Endodermal cell (in vitro differentiated cells): ENCODE measurements at regions not wholly inside any gene's neighbourhood (a gene's known extent, or its start where the extent isn't known, plus 50 kb on each side); places are given as distances from the start of the nearest gene placed in this dataset.

Source experiments
- DNase-seq: peaks from one replicate; pipeline ENCODE4 v3.0.0-alpha.2; 2017
- H3K27ac ChIP-seq: 2 replicates; pipeline ENCODE4 v1.5.1; 2013; ENCODE audit warnings: mild to moderate bottlenecking, low read depth, low read length, moderate library complexity
- H3K27me3 ChIP-seq: 2 replicates; pipeline ENCODE4 v1.6.1; 2013; ENCODE audit warnings: mild to moderate bottlenecking, low read length, moderate library complexity; ENCODE audit not compliant: insufficient read depth, control insufficient read depth, poor library complexity, severe bottlenecking
- H3K36me3 ChIP-seq: 2 replicates; pipeline ENCODE4 v1.7.0; 2013; ENCODE audit warnings: mild to moderate bottlenecking, low read length, moderate library complexity; ENCODE audit not compliant: control insufficient read depth, insufficient read depth
- H3K4me1 ChIP-seq: one replicate; pipeline ENCODE4 v1.7.0; 2013; ENCODE audit warnings: low read length; ENCODE audit not compliant: control insufficient read depth, insufficient read depth
- H3K4me3 ChIP-seq: 2 replicates; pipeline ENCODE4 v1.5.1; 2013; ENCODE audit warnings: mild to moderate bottlenecking, low read length, moderate library complexity
- H3K9ac ChIP-seq: 2 replicates; pipeline ENCODE4 v1.6.1; 2013; ENCODE audit warnings: mild to moderate bottlenecking, low read length, moderate library complexity; ENCODE audit not compliant: poor library complexity, severe bottlenecking; ENCODE audit errors: extremely low read depth
- H3K9me3 ChIP-seq: 2 replicates; pipeline ENCODE4 v1.6.1; 2013; ENCODE audit warnings: mild to moderate bottlenecking, low read length, moderate library complexity; ENCODE audit not compliant: control insufficient read depth
- H3K27ac Mint-ChIP-seq: 2 replicates; pipeline ENCODE4 v1.8.0; 2020; ENCODE audit warnings: mixed read lengths
- H3K27me3 Mint-ChIP-seq: 2 replicates; pipeline ENCODE4 v1.8.0; 2021; ENCODE audit warnings: mild to moderate bottlenecking, mixed read lengths; ENCODE audit not compliant: insufficient read depth
- H3K36me3 Mint-ChIP-seq: 2 replicates; pipeline ENCODE4 v1.8.0; 2020; ENCODE audit warnings: low read depth, mixed read lengths
- H3K4me1 Mint-ChIP-seq: 2 replicates; pipeline ENCODE4 v1.8.0; 2020; ENCODE audit warnings: mixed read lengths
- H3K4me3 Mint-ChIP-seq: 2 replicates; pipeline ENCODE4 v1.8.0; 2020; ENCODE audit warnings: mild to moderate bottlenecking, moderate library complexity, mixed read lengths
- H3K9me3 Mint-ChIP-seq: 2 replicates; pipeline ENCODE4 v1.8.0; 2020; ENCODE audit warnings: mild to moderate bottlenecking, mixed read lengths
- CTCF ChIP-seq: fragments of 200-600 bp; sonication (generic); conservative IDR thresholded peaks from 2 replicates; pipeline ENCODE4 v1.5.0; 2021; ENCODE audit warnings: antibody characterized with exemption, mild to moderate bottlenecking
- WGBS, 2 experiments: methylation state at CpG; one replicate each; pipeline versions ENCODE4 v1.1.5 to v1.1.7; 2013; ENCODE audit warnings: missing lambda C conversion rate in 2 of 2, mixed read lengths in 1 of 2; ENCODE audit not compliant: insufficient coverage in 1 of 2, insufficient read length in 1 of 2; 5-methylcytosine and 5-hydroxymethylcytosine counted together

GRCh38 chr2:145652571-145653545 lies 1132.9 kb upstream of the ZEB2 start:
- H3K27ac ChIP-seq = no peak overlapping the region
- H3K9me3 ChIP-seq = no peaks in the 10 kb centered on the region
- Mint-ChIP-seq H3K36me3 (no peaks in the 10 kb centered on the region), H3K27ac (no peak overlapping the region), H3K9me3 (no peaks in the 10 kb centered on the region), H3K4me1 (no peaks in the 10 kb centered on the region), H3K27me3 (no peaks in the 10 kb centered on the region), H3K4me3 (no peak overlapping the region)
- no peak overlapping the region for H3K9ac ChIP-seq
- H3K36me3 ChIP-seq = no peaks in the 10 kb centered on the region
- no peak overlapping the region for H3K4me3 ChIP-seq
- no peak for TF ChIP-seq CTCF
- no peak for DNase-seq
- no peaks in the 10 kb centered on the region for H3K27me3 ChIP-seq
- H3K4me1 ChIP-seq = no peaks in the 10 kb centered on the region
- 94 to 95% methylated on average over 4 to 7 of the region's 7 CpGs for WGBS, 2 experiments

- no peaks in the 10 kb centered on the region for H3K27me3 ChIP-seq
- H3K27ac ChIP-seq = no peak overlapping the region
- H3K4me1 ChIP-seq = no peaks in the 10 kb centered on the region
- WGBS, 2 experiments = 100% methylated on average over 1 of the region's 2 CpGs; no CpG with 5 or more reads in 1 of the 2 experiments
- H3K4me3 ChIP-seq = no peak overlapping the region
- H3K9me3 ChIP-seq = no peaks in the 10 kb centered on the region
- no peaks in the 10 kb centered on the region for H3K36me3 ChIP-seq
- no peaks in the 10 kb centered on the region for H3K4me1 Mint-ChIP-seq
- no peak overlapping the region for H3K4me3 Mint-ChIP-seq
- H3K36me3 Mint-ChIP-seq = no peaks in the 10 kb centered on the region
- H3K9me3 Mint-ChIP-seq = no peaks in the 10 kb centered on the region
- H3K9ac ChIP-seq = no peak overlapping the region
- H3K27ac Mint-ChIP-seq = no peak overlapping the region
- DNase-seq = no peak
- H3K27me3 Mint-ChIP-seq = no peaks in the 10 kb centered on the region
- TF ChIP-seq CTCF = no peak
These were observed 1132.1 kb upstream of the ZEB2 start for GRCh38 chr2:145652036-145652435.

- Histone ChIP-seq H3K27me3 (no peaks in the 10 kb centered on the region), H3K4me3 (no peak overlapping the region), H3K9ac (no peak overlapping the region), H3K4me1 (no peaks in the 10 kb centered on the region), H3K36me3 (no peaks in the 10 kb centered on the region), H3K27ac (no peak overlapping the region), H3K9me3 (no peaks in the 10 kb centered on the region)
- H3K27ac Mint-ChIP-seq = no peak overlapping the region
- no peak for TF ChIP-seq CTCF
- no peak overlapping the region for H3K4me3 Mint-ChIP-seq
- H3K27me3 Mint-ChIP-seq = no peaks in the 10 kb centered on the region
- H3K4me1 Mint-ChIP-seq = no peaks in the 10 kb centered on the region
- H3K9me3 Mint-ChIP-seq = no peaks in the 10 kb centered on the region
- H3K36me3 Mint-ChIP-seq = no peaks in the 10 kb centered on the region
- no peak for DNase-seq
These were observed 1130.3 kb upstream of the ZEB2 start for GRCh38 chr2:145650226-145650625.
